Osteocyte (in vitro differentiated cells): ENCODE measurements at regions not wholly inside any gene's neighbourhood (a gene's known extent, or its start where the extent isn't known, plus 50 kb on each side); places are given as distances from the start of the nearest gene placed in this dataset.

ENCODE experiments used
- DNase-seq: peaks from one replicate; pipeline ENCODE4 v3.0.0; 2021; ENCODE audit warnings: mixed read lengths; ENCODE audit not compliant: unreplicated experiment; ENCODE audit errors: extremely low spot score
- H3K27ac Mint-ChIP-seq: one replicate; pipeline ENCODE4 v1.8.0; 2021; ENCODE audit warnings: mild to moderate bottlenecking, mixed read lengths; ENCODE audit not compliant: unreplicated experiment
- H3K27me3 Mint-ChIP-seq: one replicate; pipeline ENCODE4 v1.8.0; 2021; ENCODE audit warnings: mixed read lengths; ENCODE audit not compliant: unreplicated experiment
- H3K36me3 Mint-ChIP-seq: one replicate; pipeline ENCODE4 v1.8.0; 2021; ENCODE audit warnings: mixed read lengths; ENCODE audit not compliant: unreplicated experiment
- H3K4me1 Mint-ChIP-seq: one replicate; pipeline ENCODE4 v1.8.0; 2021; ENCODE audit warnings: mixed read lengths; ENCODE audit not compliant: unreplicated experiment
- H3K4me3 Mint-ChIP-seq: one replicate; pipeline ENCODE4 v1.8.0; 2021; ENCODE audit warnings: mild to moderate bottlenecking, moderate library complexity, mixed read lengths; ENCODE audit not compliant: unreplicated experiment
- H3K9me3 Mint-ChIP-seq: one replicate; pipeline ENCODE4 v1.8.0; 2021; ENCODE audit warnings: mixed read lengths; ENCODE audit not compliant: unreplicated experiment
- CTCF ChIP-seq: fragments of 200-600 bp; sonication (generic); IDR thresholded peaks from 2 replicates; pipeline ENCODE4 v1.5.0; 2021; ENCODE audit warnings: antibody characterized with exemption, mild to moderate bottlenecking, moderate library complexity

GRCh38 chr11:70740488-70740851 is 342.1 kb downstream of the CTTN start:
- Mint-ChIP-seq H3K9me3 (no peaks in the 10 kb centered on the region), H3K36me3 (no peaks in the 10 kb centered on the region), H3K4me1 (no peaks in the 10 kb centered on the region), H3K27ac (no peak overlapping the region), H3K4me3 (no peak overlapping the region), H3K27me3 (peaks cover 8% of the 10 kb centered on the region)
- TF ChIP-seq CTCF, result no peak
- no peak for DNase-seq

- H3K4me3 Mint-ChIP-seq, result no peak overlapping the region
These were observed 342.8 kb downstream of the CTTN start for GRCh38 chr11:70741085-70741484.

GRCh38 chr11:70742553-70743291 is 344.4 kb downstream of the CTTN start:
- Mint-ChIP-seq H3K4me1 (no peaks in the 10 kb centered on the region), H3K27ac (no peak overlapping the region), H3K4me3 (no peak overlapping the region), H3K36me3 (no peaks in the 10 kb centered on the region), H3K27me3 (peaks cover 8% of the 10 kb centered on the region), H3K9me3 (peaks cover 2% of the 10 kb centered on the region)
- TF ChIP-seq CTCF, result no peak
- no peak for DNase-seq

More at GRCh38 chr11:70741085-70741484, 342.8 kb downstream of the CTTN start:
- peaks cover 8% of the 10 kb centered on the region for H3K27me3 Mint-ChIP-seq
- no peaks in the 10 kb centered on the region for H3K9me3 Mint-ChIP-seq
- H3K4me1 Mint-ChIP-seq, result no peaks in the 10 kb centered on the region
- no peaks in the 10 kb centered on the region for H3K36me3 Mint-ChIP-seq
- DNase-seq, result no peak
- H3K27ac Mint-ChIP-seq, result no peak overlapping the region
- TF ChIP-seq CTCF, result no peak

GRCh38 chr11:70743329-70743728 is 345.0 kb downstream of the CTTN start:
- H3K27me3 Mint-ChIP-seq, result peaks cover 8% of the 10 kb centered on the region
- no peak overlapping the region for H3K4me3 Mint-ChIP-seq
- H3K9me3 Mint-ChIP-seq, result peaks cover 5% of the 10 kb centered on the region
- no peak overlapping the region for H3K27ac Mint-ChIP-seq
- DNase-seq, result no peak
- H3K36me3 Mint-ChIP-seq, result no peaks in the 10 kb centered on the region
- no peak for TF ChIP-seq CTCF
- H3K4me1 Mint-ChIP-seq, result no peaks in the 10 kb centered on the region

- no peaks in the 10 kb centered on the region for H3K4me1 Mint-ChIP-seq
- H3K36me3 Mint-ChIP-seq, result no peaks in the 10 kb centered on the region
- TF ChIP-seq CTCF, result no peak
- peaks cover 8% of the 10 kb centered on the region for H3K27me3 Mint-ChIP-seq
- no peak for DNase-seq
- H3K27ac Mint-ChIP-seq, result no peak overlapping the region
- H3K9me3 Mint-ChIP-seq, result peaks cover 10% of the 10 kb centered on the region
- no peak overlapping the region for H3K4me3 Mint-ChIP-seq
These were observed 345.6 kb downstream of the CTTN start for GRCh38 chr11:70743941-70744351.
